ENCODE measurements at regions not wholly inside any gene's neighbourhood (a gene's known extent, or its start where the extent isn't known, plus 50 kb on each side); places are given as distances from the start of the nearest gene placed in this dataset.

- no peaks in the 10 kb centered on the region for H3K4me1 ChIP-seq
- DNase-seq (no peak), ATAC-seq (no peak)
- 29% methylated on average over 3 of the region's 3 CpGs for WGBS (ENCODE audit: insufficient coverage, low coverage, low lambda C conversion rate, missing lambda C conversion rate)
- no peaks in the 10 kb centered on the region for H3K36me3 ChIP-seq
- no peaks in the 10 kb centered on the region for H3K27me3 ChIP-seq
- no peak for TF ChIP-seq CTCF (IDR thresholded peaks at IDR 0.05)
- H3K9me3 ChIP-seq: peaks cover 0 to 4% (median 0%) of the 10 kb centered on the region in 4 donors
- no peak overlapping the region for H3K27ac ChIP-seq
- H3K4me3 ChIP-seq: no peak overlapping the region
- intact Hi-C loops (cut with DNase I): no loop called here
Observed at GRCh38 chrX:117843749-117844148, 272.9 kb downstream of the KLHL13 start.

- H3K9me3 ChIP-seq: peaks cover 0 to 4% (median 0%) of the 10 kb centered on the region in 4 donors
- H3K4me1 ChIP-seq: no peaks in the 10 kb centered on the region
- no peaks in the 10 kb centered on the region for H3K36me3 ChIP-seq
- no peak overlapping the region for H3K4me3 ChIP-seq
- H3K27ac ChIP-seq: no peak overlapping the region
- no peaks in the 10 kb centered on the region for H3K27me3 ChIP-seq
- DNase-seq (no peak), ATAC-seq (no peak)
- 48% methylated on average over 3 of the region's 3 CpGs for WGBS (ENCODE audit: insufficient coverage, low coverage, low lambda C conversion rate, missing lambda C conversion rate)
- TF ChIP-seq POLR2A (IDR thresholded peaks at IDR 0.05): no peak
- no peak for TF ChIP-seq CTCF (IDR thresholded peaks at IDR 0.05)
- intact Hi-C loops (cut with DNase I): no loop called here
Observed at GRCh38 chrX:117840645-117841044, 276.0 kb downstream of the KLHL13 start.

- 20% methylated on average over 1 of the region's 1 CpG for WGBS (ENCODE audit: insufficient coverage, low coverage, low lambda C conversion rate, missing lambda C conversion rate)
- DNase-seq (no peak), ATAC-seq (no peak)
- H3K4me3 ChIP-seq: no peak overlapping the region
- no peak overlapping the region for H3K27ac ChIP-seq
- TF ChIP-seq CTCF (IDR thresholded peaks at IDR 0.05) (no peak), POLR2A (IDR thresholded peaks at IDR 0.05) (no peak)
- no peaks in the 10 kb centered on the region for H3K4me1 ChIP-seq
- intact Hi-C loops (cut with DNase I): no loop called here
- H3K27me3 ChIP-seq: no peaks in the 10 kb centered on the region
- H3K9me3 ChIP-seq: peaks cover 0 to 4% (median 0%) of the 10 kb centered on the region in 4 donors
- H3K36me3 ChIP-seq: no peaks in the 10 kb centered on the region
Observed at GRCh38 chrX:117839544-117839943, 277.1 kb downstream of the KLHL13 start.

GRCh38 chrX:117838581-117839331 is 277.9 kb downstream of the KLHL13 start:
- Histone ChIP-seq H3K36me3 (no peaks in the 10 kb centered on the region), H3K27ac (no peak overlapping the region), H3K4me1 (no peaks in the 10 kb centered on the region), H3K27me3 (no peaks in the 10 kb centered on the region), H3K4me3 (no peak overlapping the region), H3K9me3 (peaks cover 0 to 4% (median 0%) of the 10 kb centered on the region in 4 donors)
- DNase-seq: no peak
- intact Hi-C loops (cut with DNase I): no loop called here
- WGBS (ENCODE audit: insufficient coverage, low coverage, low lambda C conversion rate, missing lambda C conversion rate): 26% methylated on average over 3 of the region's 3 CpGs
- TF ChIP-seq CTCF (IDR thresholded peaks at IDR 0.05) (no peak), POLR2A (IDR thresholded peaks at IDR 0.05) (no peak)
- ATAC-seq: no peak

All from right lobe of liver (tissue), 6 donors.